ENCODE measurements at regions not wholly inside any gene's neighbourhood (a gene's known extent, or its start where the extent isn't known, plus 50 kb on each side); places are given as distances from the start of the nearest gene placed in this dataset.
A peak's percentile ranks its signal among the peaks of the same experiment; 100 is the strongest.

DNA sequence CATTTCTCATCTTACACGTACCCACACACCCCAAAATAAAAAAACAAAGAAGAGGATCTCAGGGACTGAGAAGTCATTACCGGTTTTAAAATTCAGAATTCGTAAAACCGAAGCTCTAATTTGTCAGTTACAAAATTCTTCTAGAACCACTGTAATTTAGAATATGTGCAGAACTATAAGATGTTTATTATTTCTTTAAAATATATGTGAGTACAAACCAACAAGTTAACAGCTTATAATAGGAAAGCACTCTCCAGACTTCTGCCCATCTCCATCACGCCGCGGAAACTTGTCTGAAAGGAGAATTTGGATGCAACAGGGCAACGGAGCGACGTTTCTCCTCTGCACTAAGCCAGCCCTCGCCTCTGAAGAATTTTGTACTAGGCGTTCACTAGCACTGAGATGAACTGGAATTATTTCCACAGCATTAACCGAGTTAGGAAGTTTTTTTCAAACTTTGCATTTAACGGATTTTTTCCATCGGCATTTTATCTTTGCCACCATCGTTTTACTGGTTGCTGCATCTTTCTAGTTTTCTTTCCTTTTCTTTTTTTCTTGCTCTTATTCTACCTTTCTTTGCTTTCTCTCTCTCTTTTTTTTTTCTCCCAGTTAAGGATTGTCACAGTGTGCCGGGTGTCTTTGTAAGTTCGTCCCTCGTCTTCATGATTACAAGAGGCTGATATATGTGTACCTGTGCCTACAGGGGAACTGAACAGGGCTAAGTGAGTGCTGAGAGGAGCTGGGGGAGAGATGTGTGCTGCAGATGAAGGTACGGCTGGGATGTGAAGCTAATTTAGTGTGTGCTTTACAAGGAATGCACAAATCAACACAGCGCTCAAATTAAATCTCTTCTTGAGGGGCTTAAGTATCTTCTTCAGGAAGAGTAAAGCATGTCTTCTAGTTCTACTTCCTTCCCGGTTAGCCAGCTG, 295.9 kb upstream of the NFE2L3 start:
- Histone ChIP-seq H3K23ac (ENCODE audit: low read length) (no peak overlapping the region), H3K4me3 (ENCODE audit: low read length) (peak overlapping the region; percentile 57), H2BK5ac (ENCODE audit: low read length) (no peak overlapping the region), H2AK5ac (ENCODE audit: low read length) (no peak overlapping the region), H3K9ac (ENCODE audit: low read length) (peak overlapping the region; percentile 80), H4K5ac (ENCODE audit: low read length) (peak overlapping the region; percentile 64), H3K18ac (ENCODE audit: low read length) (peak overlapping the region; percentile 22), H3K4ac (ENCODE audit: low read depth, low read length) (no peak overlapping the region), H3K56ac (ENCODE audit: low read length) (peak overlapping the region; percentile 91), H3K27ac (ENCODE audit: low read depth, low read length) (peak overlapping the region; percentile 87), H2BK15ac (replicated peaks; ENCODE audit: low read depth) (no peak overlapping the region), H3K27me3 (ENCODE audit: insufficient read depth, low read length, poor library complexity) (peaks cover 22% of the 10 kb centered on the region), H4K8ac (ENCODE audit: low read depth, low read length) (no peak overlapping the region), H3K79me1 (ENCODE audit: low read length) (no peaks in the 10 kb centered on the region), H3K4me2 (ENCODE audit: low read length) (peak overlapping the region; percentile 93), H3K79me2 (ENCODE audit: control insufficient read depth, insufficient read depth, low read length) (no peaks in the 10 kb centered on the region), H3K36me3 (ENCODE audit: control insufficient read depth, insufficient read depth, low read length) (no peaks in the 10 kb centered on the region), H2BK120ac (ENCODE audit: low read depth, low read length) (no peak overlapping the region), H3K4me1 (ENCODE audit: control insufficient read depth, low read depth, low read length) (peaks cover 4% of the 10 kb centered on the region)
- DNase-seq = no peak
- WGBS (ENCODE audit: extremely low coverage, insufficient coverage, low lambda C conversion rate) = no CpG with 5 or more reads among the region's 22 CpGs

DNA sequence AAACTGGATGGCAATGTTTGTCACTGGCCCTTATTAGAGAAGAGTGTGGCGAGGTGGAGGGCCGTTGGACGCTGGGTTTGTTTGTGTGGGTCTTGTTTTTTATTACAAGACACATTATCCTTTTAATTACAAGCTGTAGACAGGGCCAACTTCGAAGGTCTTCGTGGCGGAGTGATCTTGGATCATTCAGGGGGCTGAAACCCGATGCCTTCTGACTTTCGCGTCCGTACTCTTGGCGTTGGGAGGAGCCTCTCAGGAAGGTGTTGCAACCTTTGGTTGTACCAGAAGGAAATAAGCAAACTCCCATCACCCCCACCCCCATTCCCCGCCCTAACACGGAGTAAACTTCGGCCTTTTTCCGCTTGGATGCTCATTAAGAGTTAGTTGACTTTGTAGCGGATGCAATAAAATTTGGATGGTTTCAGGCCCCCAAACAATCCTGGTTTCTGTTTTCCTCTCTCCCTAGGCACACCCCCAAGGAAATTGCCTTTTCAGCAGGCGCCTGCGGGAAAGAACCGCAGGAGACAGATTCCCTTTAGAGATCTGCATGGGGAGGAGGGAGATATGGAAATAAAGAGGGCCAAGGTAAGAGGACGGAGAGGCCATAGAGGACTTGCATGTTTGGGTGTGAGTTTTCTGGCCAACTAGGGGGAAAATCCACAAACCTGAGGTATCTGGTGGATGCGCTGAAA, 294.5 kb upstream of the NFE2L3 start:
- Histone ChIP-seq H2BK120ac (ENCODE audit: low read depth, low read length) (no peak overlapping the region), H3K27ac (ENCODE audit: low read depth, low read length) (peak overlapping the region; percentile 21), H3K79me1 (ENCODE audit: low read length) (no peaks in the 10 kb centered on the region), H2BK5ac (ENCODE audit: low read length) (peak overlapping the region; percentile 57), H3K18ac (ENCODE audit: low read length) (peak overlapping the region; percentile 33), H4K5ac (ENCODE audit: low read length) (no peak overlapping the region), H3K56ac (ENCODE audit: low read length) (peak overlapping the region; percentile 72), H3K4me2 (ENCODE audit: low read length) (peak overlapping the region; percentile 80), H4K8ac (ENCODE audit: low read depth, low read length) (no peak overlapping the region), H3K4ac (ENCODE audit: low read depth, low read length) (peak overlapping the region; percentile 27), H3K27me3 (ENCODE audit: insufficient read depth, low read length, poor library complexity) (peaks cover 22% of the 10 kb centered on the region), H3K4me1 (ENCODE audit: control insufficient read depth, low read depth, low read length) (peaks cover 2% of the 10 kb centered on the region), H2BK15ac (replicated peaks; ENCODE audit: low read depth) (no peak overlapping the region), H3K4me3 (ENCODE audit: low read length) (peak overlapping the region; percentile 56), H3K9ac (ENCODE audit: low read length) (peak overlapping the region; percentile 66), H3K36me3 (ENCODE audit: control insufficient read depth, insufficient read depth, low read length) (no peaks in the 10 kb centered on the region), H3K23ac (ENCODE audit: low read length) (no peak overlapping the region), H2AK5ac (ENCODE audit: low read length) (no peak overlapping the region), H3K79me2 (ENCODE audit: control insufficient read depth, insufficient read depth, low read length) (no peaks in the 10 kb centered on the region)
- WGBS (ENCODE audit: extremely low coverage, insufficient coverage, low lambda C conversion rate) = no CpG with 5 or more reads among the region's 21 CpGs
- peak; percentile 91 for DNase-seq

DNA sequence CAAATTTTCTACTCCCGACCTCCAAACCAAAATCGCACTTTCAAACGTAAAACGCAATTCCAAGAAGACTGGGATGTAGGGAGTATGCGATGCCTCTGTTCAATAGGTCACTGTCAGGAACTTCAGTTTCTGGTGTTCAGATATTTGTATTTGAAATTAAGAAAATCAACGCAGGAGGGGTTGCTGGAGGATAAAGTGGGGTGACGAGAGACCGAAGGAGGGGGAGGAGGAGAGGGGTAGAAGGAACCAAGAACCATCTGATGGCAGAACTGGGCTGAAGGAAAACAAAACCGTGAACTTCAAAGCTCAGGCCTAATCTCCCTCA, 293.8 kb upstream of the NFE2L3 start:
- H3K27me3 ChIP-seq (ENCODE audit: insufficient read depth, low read length, poor library complexity) = peaks cover 22% of the 10 kb centered on the region
- WGBS (ENCODE audit: extremely low coverage, insufficient coverage, low lambda C conversion rate) = no CpG with 5 or more reads among the region's 9 CpGs
- no peak overlapping the region for H2BK15ac ChIP-seq (replicated peaks; ENCODE audit: low read depth)
- peak overlapping the region; percentile 82 for H3K56ac ChIP-seq (ENCODE audit: low read length)
- H3K9ac ChIP-seq (ENCODE audit: low read length) = peak overlapping the region; percentile 12
- no peak overlapping the region for H3K23ac ChIP-seq (ENCODE audit: low read length)
- no peak overlapping the region for H2BK120ac ChIP-seq (ENCODE audit: low read depth, low read length)
- H2BK5ac ChIP-seq (ENCODE audit: low read length) = no peak overlapping the region
- H4K5ac ChIP-seq (ENCODE audit: low read length) = no peak overlapping the region
- H3K4ac ChIP-seq (ENCODE audit: low read depth, low read length) = peak overlapping the region; percentile 27
- no peak overlapping the region for H3K4me3 ChIP-seq (ENCODE audit: low read length)
- no peak overlapping the region for H4K8ac ChIP-seq (ENCODE audit: low read depth, low read length)
- no peak overlapping the region for H3K4me2 ChIP-seq (ENCODE audit: low read length)
- no peaks in the 10 kb centered on the region for H3K79me2 ChIP-seq (ENCODE audit: control insufficient read depth, insufficient read depth, low read length)
- no peak overlapping the region for H3K27ac ChIP-seq (ENCODE audit: low read depth, low read length)
- no peaks in the 10 kb centered on the region for H3K79me1 ChIP-seq (ENCODE audit: low read length)
- no peak overlapping the region for H2AK5ac ChIP-seq (ENCODE audit: low read length)
- H3K36me3 ChIP-seq (ENCODE audit: control insufficient read depth, insufficient read depth, low read length) = no peaks in the 10 kb centered on the region
- peaks cover 2% of the 10 kb centered on the region for H3K4me1 ChIP-seq (ENCODE audit: control insufficient read depth, low read depth, low read length)
- DNase-seq = no peak
- H3K18ac ChIP-seq (ENCODE audit: low read length) = peak overlapping the region; percentile 66

DNA sequence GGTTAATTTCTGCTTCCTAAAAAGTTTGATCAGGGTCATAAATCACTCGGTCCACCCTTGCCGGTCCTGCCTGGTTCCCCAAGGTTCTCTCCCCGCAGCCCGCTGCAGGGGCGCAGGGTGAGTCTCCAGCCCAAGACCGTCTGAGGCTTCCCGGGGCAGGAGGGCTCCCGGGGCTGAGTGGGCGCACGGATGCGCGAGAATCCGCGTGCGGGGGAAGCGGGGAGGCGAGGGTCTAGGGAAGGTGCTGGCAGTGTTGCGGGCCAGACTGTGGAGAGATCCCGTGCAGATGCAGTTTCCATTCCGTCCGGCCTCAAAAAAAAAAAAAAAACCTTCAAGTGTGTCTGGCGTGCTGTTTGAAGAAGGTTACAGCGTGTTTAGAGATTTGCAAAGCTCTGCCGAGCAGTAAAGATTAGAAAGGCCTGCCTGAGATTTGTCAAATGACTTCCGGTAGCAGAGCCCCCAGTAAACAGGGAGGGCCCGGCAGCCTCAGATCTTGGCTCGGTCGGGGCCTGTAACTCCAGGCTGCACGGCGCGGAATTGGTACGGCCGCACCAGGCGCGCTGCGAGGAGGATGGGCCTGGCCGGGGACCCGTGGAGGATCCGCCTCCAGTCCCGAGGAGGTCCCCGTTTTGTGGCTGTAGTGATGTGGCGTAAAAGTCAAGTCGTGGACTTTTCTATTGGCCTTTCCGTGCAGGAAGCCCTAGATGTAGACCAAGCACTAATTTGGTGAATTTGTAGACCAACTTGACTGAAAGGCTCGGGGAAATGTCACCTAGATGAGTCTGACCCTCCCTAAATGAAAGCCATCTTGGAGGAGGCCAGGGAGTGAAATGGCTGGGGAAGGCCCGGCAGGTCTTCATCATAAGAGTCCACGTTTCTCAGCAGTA, 293.2 kb upstream of the NFE2L3 start:
- Histone ChIP-seq H2BK15ac (replicated peaks; ENCODE audit: low read depth) (no peak overlapping the region), H3K4me3 (ENCODE audit: low read length) (no peak overlapping the region), H4K5ac (ENCODE audit: low read length) (no peak overlapping the region), H3K4me2 (ENCODE audit: low read length) (peak overlapping the region; percentile 29), H3K27me3 (ENCODE audit: insufficient read depth, low read length, poor library complexity) (peaks cover 18% of the 10 kb centered on the region), H3K79me1 (ENCODE audit: low read length) (no peaks in the 10 kb centered on the region), H3K4me1 (ENCODE audit: control insufficient read depth, low read depth, low read length) (peaks cover 2% of the 10 kb centered on the region), H3K9ac (ENCODE audit: low read length) (peak overlapping the region; percentile 54), H3K4ac (ENCODE audit: low read depth, low read length) (no peak overlapping the region), H3K18ac (ENCODE audit: low read length) (peak overlapping the region; percentile 31), H2AK5ac (ENCODE audit: low read length) (no peak overlapping the region), H3K23ac (ENCODE audit: low read length) (no peak overlapping the region), H4K8ac (ENCODE audit: low read depth, low read length) (no peak overlapping the region), H3K56ac (ENCODE audit: low read length) (peak overlapping the region; percentile 82), H3K36me3 (ENCODE audit: control insufficient read depth, insufficient read depth, low read length) (no peaks in the 10 kb centered on the region), H3K79me2 (ENCODE audit: control insufficient read depth, insufficient read depth, low read length) (no peaks in the 10 kb centered on the region), H3K27ac (ENCODE audit: low read depth, low read length) (peak overlapping the region; percentile 38), H2BK120ac (ENCODE audit: low read depth, low read length) (no peak overlapping the region), H2BK5ac (ENCODE audit: low read length) (no peak overlapping the region)
- DNase-seq = peak; percentile 65
- WGBS (ENCODE audit: extremely low coverage, insufficient coverage, low lambda C conversion rate) = no CpG with 5 or more reads among the region's 47 CpGs

DNA sequence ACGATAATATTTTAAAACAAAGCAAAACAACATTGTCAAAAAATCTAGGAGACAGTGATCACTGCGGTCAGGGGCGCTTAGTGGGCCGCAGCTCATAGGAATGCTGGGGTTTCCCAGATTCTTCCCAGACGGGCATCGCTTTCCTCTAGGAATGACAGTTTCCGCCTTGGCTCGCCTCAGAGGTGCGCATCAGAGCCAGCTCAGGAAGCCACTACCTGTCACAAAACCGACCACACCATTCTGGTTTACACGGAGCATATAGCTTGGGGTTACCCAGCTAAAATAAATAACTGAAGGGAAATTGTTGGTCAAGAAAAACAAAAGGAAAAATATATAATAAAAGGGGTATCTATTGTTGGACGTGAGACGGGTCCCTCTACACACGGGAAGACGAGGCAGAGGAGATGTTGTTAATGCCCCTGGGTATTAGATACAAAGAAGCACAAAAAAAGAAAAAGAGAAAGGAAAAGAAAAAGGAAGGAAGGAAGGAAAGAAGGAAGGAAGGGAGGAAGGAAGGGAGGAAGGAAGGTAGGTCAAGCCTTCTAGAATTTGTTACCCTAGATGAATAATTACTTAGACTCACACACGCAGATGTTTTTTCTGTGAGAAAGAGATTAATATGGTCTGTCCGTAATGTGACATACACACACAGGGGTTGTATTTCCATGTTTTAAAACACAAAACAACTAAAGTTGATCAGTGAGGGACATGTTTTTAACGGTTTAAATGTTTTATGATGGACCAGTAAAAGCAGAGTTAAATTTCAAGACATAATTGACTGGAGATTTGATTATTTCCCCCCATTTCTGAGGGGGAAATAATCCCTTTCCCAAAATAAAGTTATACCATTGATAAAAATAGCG, 292.4 kb upstream of the NFE2L3 start:
- Histone ChIP-seq H3K4ac (ENCODE audit: low read depth, low read length) (no peak overlapping the region), H3K18ac (ENCODE audit: low read length) (peak overlapping the region; percentile 31), H2BK15ac (replicated peaks; ENCODE audit: low read depth) (no peak overlapping the region), H3K23ac (ENCODE audit: low read length) (no peak overlapping the region), H3K4me1 (ENCODE audit: control insufficient read depth, low read depth, low read length) (peaks cover 2% of the 10 kb centered on the region), H3K79me2 (ENCODE audit: control insufficient read depth, insufficient read depth, low read length) (no peaks in the 10 kb centered on the region), H3K27me3 (ENCODE audit: insufficient read depth, low read length, poor library complexity) (peaks cover 15% of the 10 kb centered on the region), H4K5ac (ENCODE audit: low read length) (no peak overlapping the region), H2AK5ac (ENCODE audit: low read length) (no peak overlapping the region), H3K36me3 (ENCODE audit: control insufficient read depth, insufficient read depth, low read length) (no peaks in the 10 kb centered on the region), H3K27ac (ENCODE audit: low read depth, low read length) (no peak overlapping the region), H3K4me2 (ENCODE audit: low read length) (no peak overlapping the region), H3K4me3 (ENCODE audit: low read length) (no peak overlapping the region), H3K79me1 (ENCODE audit: low read length) (no peaks in the 10 kb centered on the region), H4K8ac (ENCODE audit: low read depth, low read length) (no peak overlapping the region), H2BK5ac (ENCODE audit: low read length) (no peak overlapping the region), H3K9ac (ENCODE audit: low read length) (no peak overlapping the region), H2BK120ac (ENCODE audit: low read depth, low read length) (no peak overlapping the region), H3K56ac (ENCODE audit: low read length) (peak overlapping the region; percentile 27)
- WGBS (ENCODE audit: extremely low coverage, insufficient coverage, low lambda C conversion rate) = no CpG with 5 or more reads among the region's 19 CpGs
- DNase-seq = no peak
